ENCODE measurements at regions not wholly inside any gene's neighbourhood (a gene's known extent, or its start where the extent isn't known, plus 50 kb on each side); places are given as distances from the start of the nearest gene placed in this dataset.

DNA sequence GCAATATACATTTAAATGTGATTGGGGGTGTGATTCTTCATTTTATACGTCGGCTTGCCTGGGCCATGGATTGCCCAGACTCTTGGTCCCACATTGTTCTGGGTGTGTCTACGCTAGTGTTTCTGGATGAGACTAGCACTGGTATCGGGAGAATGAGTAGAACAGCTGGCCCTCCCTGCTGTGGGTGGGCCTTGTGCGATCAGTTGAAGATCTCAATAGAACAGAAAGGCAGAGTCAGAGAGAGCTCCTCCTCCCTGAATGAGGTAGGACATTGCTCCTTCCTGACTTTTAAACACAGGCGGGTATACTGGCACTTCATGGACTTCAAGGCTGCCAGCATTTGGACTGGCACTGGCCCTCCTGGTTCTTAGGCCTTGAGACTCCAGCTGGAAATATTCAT, 603.0 kb downstream of the LIG4 start:
- TF ChIP-seq EZH2 (IDR thresholded peaks at IDR 0.05) (no peak), POLR2AphosphoS5 (IDR thresholded peaks at IDR 0.05; ENCODE audit: borderline replicate concordance, low read depth, low read length) (no peak)

All from SK-N-MC (cell line).